Astrocyte of the cerebellum (primary cell): ENCODE measurements at regions not wholly inside any gene's neighbourhood (a gene's known extent, or its start where the extent isn't known, plus 50 kb on each side); places are given as distances from the start of the nearest gene placed in this dataset.

Experiments used
- DNase-seq: peaks from one replicate; pipeline ENCODE4 v3.0.0-alpha.2; 2011; ENCODE audit warnings: low read depth
- H3K4me3 ChIP-seq: 2 replicates; pipeline ENCODE4 v1.5.1; 2011; ENCODE audit warnings: mild to moderate bottlenecking, low read depth, low read length, moderate library complexity
- in situ Hi-C: cut with HindIII; loops from 2 replicates; pipeline ENCODE4 v1.10.0; 2017; ENCODE audit warnings: low sequenced_read_pairs
- TF ChIP-seq, protein P1 (sequence below): IDR thresholded peaks from 2 replicates; pipeline ENCODE4 v1.5.1; 2012; ENCODE audit warnings: low read length, low read depth, moderate library complexity, mild to moderate bottlenecking; ENCODE audit errors: missing control alignments

DNA sequence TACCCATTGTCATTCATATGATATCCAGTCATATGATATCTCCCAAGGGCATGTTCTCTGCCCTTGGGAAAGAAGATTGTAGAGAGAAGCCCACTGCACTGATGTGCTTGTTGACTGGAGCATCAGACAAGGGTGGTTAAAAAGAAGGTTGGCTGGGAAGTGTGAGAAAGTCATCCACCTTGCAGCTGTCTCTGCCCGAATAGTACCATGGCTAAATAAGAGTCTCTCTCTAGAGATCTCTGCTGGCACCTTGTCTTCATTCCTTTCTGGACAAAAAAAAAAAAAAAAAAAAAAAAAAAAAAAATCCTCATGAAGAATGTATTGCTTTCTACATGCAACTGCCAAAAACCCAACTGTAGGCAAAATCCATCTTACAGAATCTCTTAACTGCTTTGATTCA, 349.7 kb upstream of the ESRRG start:
- TF ChIP-seq, protein P1, sequence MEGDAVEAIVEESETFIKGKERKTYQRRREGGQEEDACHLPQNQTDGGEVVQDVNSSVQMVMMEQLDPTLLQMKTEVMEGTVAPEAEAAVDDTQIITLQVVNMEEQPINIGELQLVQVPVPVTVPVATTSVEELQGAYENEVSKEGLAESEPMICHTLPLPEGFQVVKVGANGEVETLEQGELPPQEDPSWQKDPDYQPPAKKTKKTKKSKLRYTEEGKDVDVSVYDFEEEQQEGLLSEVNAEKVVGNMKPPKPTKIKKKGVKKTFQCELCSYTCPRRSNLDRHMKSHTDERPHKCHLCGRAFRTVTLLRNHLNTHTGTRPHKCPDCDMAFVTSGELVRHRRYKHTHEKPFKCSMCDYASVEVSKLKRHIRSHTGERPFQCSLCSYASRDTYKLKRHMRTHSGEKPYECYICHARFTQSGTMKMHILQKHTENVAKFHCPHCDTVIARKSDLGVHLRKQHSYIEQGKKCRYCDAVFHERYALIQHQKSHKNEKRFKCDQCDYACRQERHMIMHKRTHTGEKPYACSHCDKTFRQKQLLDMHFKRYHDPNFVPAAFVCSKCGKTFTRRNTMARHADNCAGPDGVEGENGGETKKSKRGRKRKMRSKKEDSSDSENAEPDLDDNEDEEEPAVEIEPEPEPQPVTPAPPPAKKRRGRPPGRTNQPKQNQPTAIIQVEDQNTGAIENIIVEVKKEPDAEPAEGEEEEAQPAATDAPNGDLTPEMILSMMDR: no peak
- H3K4me3 ChIP-seq: no peak overlapping the region
- no peak for DNase-seq
- in situ Hi-C loops: no loop called here

DNA sequence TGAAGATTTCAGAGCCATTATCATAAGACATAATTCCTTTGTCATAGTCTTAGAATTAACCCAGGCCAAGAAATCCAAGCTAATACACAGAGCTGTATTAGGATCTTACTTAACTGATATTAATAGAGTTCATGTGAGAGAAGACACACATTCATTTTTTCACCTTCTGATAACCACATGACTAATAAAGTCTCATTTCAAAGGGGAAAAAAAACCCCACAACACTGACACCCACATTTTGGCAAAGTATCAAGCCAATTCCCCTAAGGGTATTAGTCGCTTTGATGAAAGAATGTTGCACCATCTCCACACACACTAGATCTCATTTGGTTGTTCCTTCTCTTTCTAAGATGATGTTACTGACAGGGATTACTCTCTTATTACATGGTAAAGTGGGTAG, 344.4 kb upstream of the ESRRG start:
- TF ChIP-seq, protein P1: no peak
- DNase-seq: no peak
- in situ Hi-C loops: no loop called here
- no peak overlapping the region for H3K4me3 ChIP-seq

DNA sequence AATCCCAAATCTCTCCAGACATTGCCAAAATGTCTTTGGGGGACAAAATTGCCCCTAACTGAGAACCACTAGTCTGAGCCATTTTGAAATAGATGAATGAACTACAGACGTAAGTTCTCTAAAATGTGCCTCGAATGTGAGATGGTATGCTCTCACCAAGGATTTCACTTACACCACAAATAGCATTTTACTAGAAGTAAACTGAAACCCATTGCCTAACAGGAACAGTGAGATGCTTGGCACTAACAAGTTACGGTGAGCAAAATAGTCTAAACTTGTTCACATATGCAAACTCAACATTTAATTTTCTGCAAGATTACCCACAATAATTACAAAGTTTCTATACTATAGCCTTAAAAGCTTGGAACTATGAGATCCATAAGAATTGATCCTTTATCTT, 343.6 kb upstream of the ESRRG start:
- no peak overlapping the region for H3K4me3 ChIP-seq
- in situ Hi-C loops: no loop called here
- TF ChIP-seq, protein P1: no peak
- no peak for DNase-seq

DNA sequence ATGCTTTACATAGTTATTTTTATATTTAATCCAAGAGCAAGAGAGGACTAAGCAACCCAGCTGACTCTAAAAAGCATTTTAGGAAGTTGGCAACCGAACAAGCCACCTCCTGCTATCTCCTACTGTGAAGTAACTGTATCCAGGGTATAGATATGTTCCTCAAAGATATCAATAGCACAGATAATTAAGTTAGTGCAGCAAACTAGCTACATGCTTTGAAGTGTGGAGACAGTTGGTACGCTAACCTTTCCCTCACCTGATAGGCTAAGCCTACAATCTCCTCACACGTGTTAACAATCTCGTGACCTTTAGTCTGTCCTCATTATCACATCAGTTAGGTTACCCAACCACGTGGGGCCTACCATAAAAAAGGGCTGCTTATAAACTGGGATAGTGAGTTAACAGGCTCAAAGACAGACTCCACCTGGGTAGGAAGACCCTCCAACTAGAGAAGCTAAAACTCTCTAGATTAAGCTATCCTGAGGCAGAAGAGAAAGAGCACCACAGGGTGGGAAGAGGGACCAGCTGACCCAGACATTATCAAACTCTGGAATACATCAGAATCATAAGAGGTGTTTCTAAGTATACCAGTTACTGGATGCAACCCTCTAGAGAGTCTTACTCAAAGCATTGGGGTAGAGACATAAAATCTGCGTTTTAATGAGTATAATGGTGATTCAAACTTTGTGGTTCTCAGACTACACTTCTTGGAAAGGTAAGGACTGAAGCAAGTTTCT, 340.1 kb upstream of the ESRRG start:
- no peak overlapping the region for H3K4me3 ChIP-seq
- no peak for DNase-seq
- in situ Hi-C loops: no loop called here
- TF ChIP-seq, protein P1: no peak

DNA sequence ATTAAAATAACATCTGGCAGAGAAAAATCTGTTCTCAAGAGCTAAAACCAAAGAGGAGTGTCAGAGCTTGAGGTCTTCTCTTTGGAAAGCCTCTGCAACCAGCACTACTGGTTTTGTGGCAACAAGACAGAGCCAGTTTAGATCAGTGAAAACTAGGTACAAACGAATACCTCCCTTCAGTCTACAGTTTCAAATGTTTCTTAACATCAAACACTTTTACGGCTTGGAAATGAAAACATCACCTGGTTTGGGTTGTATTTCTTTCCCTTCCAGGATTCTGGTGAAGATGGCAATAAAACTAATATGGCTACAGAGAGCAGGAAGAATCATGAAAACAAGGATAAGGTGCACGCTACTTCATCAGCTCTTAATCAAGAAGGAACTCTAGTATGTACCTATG, 339.4 kb upstream of the ESRRG start:
- in situ Hi-C loops: no loop called here
- H3K4me3 ChIP-seq: no peak overlapping the region
- TF ChIP-seq, protein P1: no peak
- no peak for DNase-seq

DNA sequence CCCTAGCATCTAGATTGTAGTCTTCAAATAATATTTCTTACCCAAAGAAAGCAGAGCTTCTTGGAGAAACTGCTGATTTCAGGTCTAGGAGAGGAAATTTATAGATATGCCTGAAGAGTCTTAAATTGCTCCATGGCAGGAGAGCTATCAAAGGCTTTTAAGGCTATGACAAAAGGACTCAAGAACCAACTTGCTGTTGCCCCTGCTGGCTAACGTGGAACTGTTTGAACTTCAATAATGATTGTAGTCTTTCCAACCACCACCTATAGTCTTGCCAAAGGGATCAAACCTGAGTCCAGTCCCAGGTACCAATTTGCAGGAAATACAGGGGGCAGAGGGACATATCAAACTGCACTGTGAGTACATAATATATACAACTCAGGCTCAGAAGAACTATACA, 336.2 kb upstream of the ESRRG start:
- TF ChIP-seq, protein P1: no peak
- no peak overlapping the region for H3K4me3 ChIP-seq
- DNase-seq: no peak
- in situ Hi-C loops: no loop called here

DNA sequence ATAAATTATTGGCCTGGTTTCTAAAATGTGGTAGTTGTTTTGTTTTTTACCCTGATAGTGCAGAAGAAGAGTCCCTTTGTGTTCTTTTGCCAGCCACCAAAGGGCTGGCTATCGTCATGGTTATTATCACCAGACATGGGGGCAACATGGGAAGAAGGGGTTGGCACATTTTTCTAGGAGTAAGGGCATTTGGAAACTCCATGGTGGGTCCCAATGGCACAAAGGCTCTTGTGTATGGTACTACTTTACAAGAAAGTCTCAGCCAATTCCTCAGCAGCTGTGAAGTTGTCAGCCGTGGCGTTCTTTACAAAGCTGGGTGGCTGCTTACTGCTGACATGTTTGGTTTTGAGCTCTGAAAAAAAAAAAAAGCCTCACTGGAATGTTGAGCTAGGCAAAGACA, 330.4 kb upstream of the ESRRG start:
- TF ChIP-seq, protein P1: no peak
- no peak for DNase-seq
- in situ Hi-C loops: no loop called here
- no peak overlapping the region for H3K4me3 ChIP-seq
